Testis (tissue), 2 donors: ENCODE measurements at regions not wholly inside any gene's neighbourhood (a gene's known extent, or its start where the extent isn't known, plus 50 kb on each side); places are given as distances from the start of the nearest gene placed in this dataset.

Experiments used
- CTCF ChIP-seq, 3 experiments: fragments of 450-650 bp in 2 of 3; fragments of 200-600 bp in 1 of 3; sonication (generic) in 1 of 3; IDR thresholded peaks; one replicate each; pipeline ENCODE4 v1.5.1; 2016 to 2019; ENCODE audit warnings: antibody characterized with exemption in 3 of 3, mild to moderate bottlenecking in 2 of 3, moderate library complexity in 1 of 3
- POLR2A ChIP-seq: fragments of 450-650 bp; IDR thresholded peaks from one replicate; pipeline ENCODE4 v1.6.1; 2017; ENCODE audit warnings: antibody characterized with exemption, mild to moderate bottlenecking, moderate library complexity

- TF ChIP-seq CTCF (IDR thresholded peaks at IDR 0.05) (no peak), POLR2A (no peak)
These were observed 413.0 kb upstream of the ESRRG start for GRCh38 chr1:217135987-217136894.
